GM12873 (cell line): ENCODE measurements at regions not wholly inside any gene's neighbourhood (a gene's known extent, or its start where the extent isn't known, plus 50 kb on each side); places are given as distances from the start of the nearest gene placed in this dataset.

Experiments used
- TF ChIP-seq, protein P1 (sequence below): IDR thresholded peaks from 2 replicates; pipeline ENCODE4 v1.5.1; 2012; ENCODE audit warnings: low read depth, mild to moderate bottlenecking, moderate library complexity, low read length, control low read depth; ENCODE audit not compliant: insufficient read depth; ENCODE audit errors: missing control alignments

DNA sequence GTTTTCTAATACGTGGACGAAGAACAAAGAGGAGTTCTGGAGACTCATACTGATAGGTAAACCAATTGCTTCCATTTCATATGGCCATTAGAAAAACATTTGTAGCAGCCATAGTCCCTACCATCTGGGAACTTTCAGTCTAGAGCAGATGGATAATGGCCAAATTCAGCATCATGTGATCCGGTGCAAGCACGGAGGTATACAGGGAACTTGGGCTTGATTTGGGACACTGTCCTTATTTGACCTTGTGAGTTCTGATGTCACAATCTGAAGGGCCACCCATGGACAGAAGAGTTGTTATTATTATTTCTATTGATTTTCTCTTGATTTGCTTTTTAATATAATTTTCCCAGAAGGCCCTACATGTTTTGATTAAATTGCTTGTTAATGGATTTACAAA, 154.6 kb upstream of the ZNF267 start:
- TF ChIP-seq, protein P1, sequence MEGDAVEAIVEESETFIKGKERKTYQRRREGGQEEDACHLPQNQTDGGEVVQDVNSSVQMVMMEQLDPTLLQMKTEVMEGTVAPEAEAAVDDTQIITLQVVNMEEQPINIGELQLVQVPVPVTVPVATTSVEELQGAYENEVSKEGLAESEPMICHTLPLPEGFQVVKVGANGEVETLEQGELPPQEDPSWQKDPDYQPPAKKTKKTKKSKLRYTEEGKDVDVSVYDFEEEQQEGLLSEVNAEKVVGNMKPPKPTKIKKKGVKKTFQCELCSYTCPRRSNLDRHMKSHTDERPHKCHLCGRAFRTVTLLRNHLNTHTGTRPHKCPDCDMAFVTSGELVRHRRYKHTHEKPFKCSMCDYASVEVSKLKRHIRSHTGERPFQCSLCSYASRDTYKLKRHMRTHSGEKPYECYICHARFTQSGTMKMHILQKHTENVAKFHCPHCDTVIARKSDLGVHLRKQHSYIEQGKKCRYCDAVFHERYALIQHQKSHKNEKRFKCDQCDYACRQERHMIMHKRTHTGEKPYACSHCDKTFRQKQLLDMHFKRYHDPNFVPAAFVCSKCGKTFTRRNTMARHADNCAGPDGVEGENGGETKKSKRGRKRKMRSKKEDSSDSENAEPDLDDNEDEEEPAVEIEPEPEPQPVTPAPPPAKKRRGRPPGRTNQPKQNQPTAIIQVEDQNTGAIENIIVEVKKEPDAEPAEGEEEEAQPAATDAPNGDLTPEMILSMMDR: no peak

DNA sequence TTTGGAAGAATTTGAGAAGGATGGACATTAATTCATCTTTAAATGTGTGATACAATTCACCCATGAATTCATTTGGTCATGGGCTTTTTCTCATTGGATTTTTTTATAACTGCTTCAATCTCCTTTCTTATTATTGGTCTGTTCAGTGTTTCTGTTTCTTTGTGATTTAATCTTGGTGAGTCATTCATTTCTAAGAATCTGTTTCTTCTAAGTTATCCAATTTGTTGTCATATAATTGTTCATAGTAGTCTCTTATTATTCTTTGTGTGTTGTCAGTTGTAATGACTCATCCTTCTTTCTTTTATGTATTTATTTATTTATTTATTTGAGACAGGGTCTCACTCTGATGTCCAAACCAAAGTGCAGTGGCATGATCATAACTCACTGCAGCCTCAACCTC, 146.1 kb upstream of the ZNF267 start:
- TF ChIP-seq, protein P1: no peak

DNA sequence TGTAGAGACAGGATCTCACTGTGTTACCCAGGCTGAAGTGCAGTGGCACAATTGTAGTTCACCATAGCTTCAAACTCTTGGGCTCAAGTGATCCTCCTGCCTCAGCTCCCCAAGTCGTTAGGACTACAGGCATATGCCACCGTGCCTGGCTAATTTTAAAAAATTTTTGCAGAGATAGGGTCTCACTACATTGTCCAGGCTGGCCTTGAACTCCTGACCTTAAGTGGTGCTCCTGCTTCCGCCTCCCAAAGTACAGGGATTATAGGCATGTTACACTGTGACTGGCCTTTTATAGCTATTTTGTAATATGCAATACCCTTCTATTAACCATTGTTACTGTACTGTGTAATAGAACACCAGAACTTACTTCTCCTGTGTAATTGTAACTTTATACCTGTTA, 139.3 kb upstream of the ZNF267 start:
- TF ChIP-seq, protein P1: no peak

DNA sequence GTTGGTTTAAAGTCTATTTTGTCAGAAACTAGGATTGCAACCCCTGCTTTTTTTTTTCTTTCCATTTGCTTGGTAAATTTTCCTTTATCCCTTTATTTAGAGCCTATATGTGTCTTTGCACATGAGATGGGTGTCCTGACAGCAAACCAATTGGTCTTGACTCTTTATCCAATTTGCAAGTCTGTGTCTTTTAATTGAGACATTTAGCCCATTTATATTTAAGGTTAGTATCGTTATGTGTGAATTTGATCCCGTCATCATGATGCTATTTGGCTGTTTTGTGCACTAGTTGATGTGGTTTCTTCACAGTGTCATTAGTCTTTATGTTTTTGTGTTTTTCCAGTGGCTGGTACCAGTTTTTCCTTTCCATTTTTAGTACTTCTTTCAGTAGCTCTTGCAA, 127.7 kb upstream of the ZNF267 start:
- TF ChIP-seq, protein P1: no peak

GRCh38 chr16:31754998-31755615, 118.5 kb upstream of the ZNF267 start:
- TF ChIP-seq, protein P1: no peak

DNA sequence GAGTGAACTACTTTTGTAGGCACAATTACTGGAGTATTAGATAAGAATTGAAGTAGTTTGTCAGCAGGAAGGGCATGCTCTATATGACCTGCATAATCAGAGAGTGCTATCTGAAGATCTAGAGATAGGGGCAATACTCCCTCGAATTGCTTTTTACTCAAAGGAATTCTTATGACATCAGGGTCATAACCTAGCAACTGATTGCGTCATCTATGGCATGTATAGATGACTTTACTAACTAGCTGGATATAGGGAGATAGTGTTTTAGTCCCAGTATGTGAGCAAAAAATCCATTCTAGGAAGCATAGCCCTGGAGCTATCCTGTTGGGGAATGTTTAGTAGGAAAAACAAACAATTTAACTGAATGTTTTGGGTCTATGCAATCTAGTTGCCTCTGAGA, 109.5 kb upstream of the ZNF267 start:
- TF ChIP-seq, protein P1: no peak

DNA sequence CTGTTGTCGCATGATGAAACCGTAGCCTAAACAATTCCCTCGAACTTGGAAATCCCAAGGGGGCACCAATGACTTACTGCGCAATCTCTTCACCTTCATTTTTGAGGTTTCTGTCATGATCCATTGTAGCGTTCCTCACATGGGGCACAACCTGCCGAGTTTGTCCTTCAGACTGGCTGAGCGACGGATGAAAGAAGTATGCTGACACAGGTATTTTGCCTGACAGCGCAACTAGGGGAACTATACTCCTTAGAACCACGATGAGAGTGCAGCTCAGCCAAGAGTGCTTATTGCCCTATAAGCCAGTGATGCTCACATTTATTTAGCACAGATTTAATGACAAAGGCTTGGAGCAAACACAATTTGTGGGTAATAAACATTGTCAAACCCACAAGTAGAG, 106.3 kb upstream of the ZNF267 start:
- TF ChIP-seq, protein P1: no peak
